Endometrial microvascular endothelial cells (primary cell): ENCODE measurements at regions not wholly inside any gene's neighbourhood (a gene's known extent, or its start where the extent isn't known, plus 50 kb on each side); places are given as distances from the start of the nearest gene placed in this dataset.
"Not testable (repeated sequence)": the region's sequence is repeated elsewhere in the genome, so short reads cannot be mapped to it uniquely, and the experiment has no call there.

Source experiments
- in situ Hi-C: cut with HindIII; loops from 2 replicates; pipeline ENCODE4 v1.10.0; 2017; ENCODE audit warnings: low sequenced_read_pairs, low pct_unique_long_range_greater_than_20kb; ENCODE audit errors: inconsistent ontology term

- in situ Hi-C loops = no loop called here
These were observed 50.4 kb upstream of the RNF32 start for GRCh38 chr7:156590212-156590611.

GRCh38 chr7:156589808-156590207 lies 50.8 kb upstream of the RNF32 start:
- in situ Hi-C loops = no loop called here

GRCh38 chr7:156585926-156586325 lies 54.6 kb upstream of the RNF32 start:
- in situ Hi-C loops = no loop called here

GRCh38 chr7:156585025-156585648 lies 55.4 kb upstream of the RNF32 start:
- in situ Hi-C loops = no loop called here

- in situ Hi-C loops = no loop called here
These were observed 57.9 kb upstream of the RNF32 start for GRCh38 chr7:156582591-156583123.

- in situ Hi-C loops = no loop called here
These were observed 60.5 kb upstream of the RNF32 start for GRCh38 chr7:156580036-156580435.

GRCh38 chr7:156579566-156579965 lies 61.0 kb upstream of the RNF32 start:
- in situ Hi-C loops = no loop called here

- in situ Hi-C loops = no loop called here
These were observed 61.6 kb upstream of the RNF32 start for GRCh38 chr7:156578978-156579430.

GRCh38 chr7:156578578-156578940 lies 62.0 kb upstream of the RNF32 start:
- in situ Hi-C loops = no loop called here

- in situ Hi-C loops = no loop called here
These were observed 62.7 kb upstream of the RNF32 start for GRCh38 chr7:156577645-156578577.

GRCh38 chr7:156576216-156577058 lies 64.1 kb upstream of the RNF32 start:
- in situ Hi-C loops = no loop called here

- in situ Hi-C loops = no loop called here
These were observed 72.3 kb upstream of the RNF32 start for GRCh38 chr7:156568258-156568657.

- in situ Hi-C loops = no loop called here
These were observed 73.6 kb upstream of the RNF32 start for GRCh38 chr7:156566812-156567549.

GRCh38 chr7:156565002-156565401 lies 75.6 kb upstream of the RNF32 start:
- in situ Hi-C loops = not testable (repeated sequence)

- in situ Hi-C loops = no loop called here
These were observed 79.9 kb upstream of the RNF32 start for GRCh38 chr7:156560696-156561095.

GRCh38 chr7:156560075-156560474 lies 80.5 kb upstream of the RNF32 start:
- in situ Hi-C loops = no loop called here

GRCh38 chr7:156559001-156559400 lies 81.6 kb upstream of the RNF32 start:
- in situ Hi-C loops = no loop called here

GRCh38 chr7:156558198-156558597 lies 82.4 kb upstream of the RNF32 start:
- in situ Hi-C loops = no loop called here

- in situ Hi-C loops = no loop called here
These were observed 84.5 kb upstream of the RNF32 start for GRCh38 chr7:156556083-156556482.
